CD4-positive, alpha-beta T cell treated with Interleukin-6 for 4 hours (primary cell): ENCODE measurements at regions not wholly inside any gene's neighbourhood (a gene's known extent, or its start where the extent isn't known, plus 50 kb on each side); places are given as distances from the start of the nearest gene placed in this dataset.

Experiments
- DNase-seq: peaks from one replicate; pipeline ENCODE4 v3.0.0-alpha.2; 2020; ENCODE audit warnings: mixed read lengths

DNA sequence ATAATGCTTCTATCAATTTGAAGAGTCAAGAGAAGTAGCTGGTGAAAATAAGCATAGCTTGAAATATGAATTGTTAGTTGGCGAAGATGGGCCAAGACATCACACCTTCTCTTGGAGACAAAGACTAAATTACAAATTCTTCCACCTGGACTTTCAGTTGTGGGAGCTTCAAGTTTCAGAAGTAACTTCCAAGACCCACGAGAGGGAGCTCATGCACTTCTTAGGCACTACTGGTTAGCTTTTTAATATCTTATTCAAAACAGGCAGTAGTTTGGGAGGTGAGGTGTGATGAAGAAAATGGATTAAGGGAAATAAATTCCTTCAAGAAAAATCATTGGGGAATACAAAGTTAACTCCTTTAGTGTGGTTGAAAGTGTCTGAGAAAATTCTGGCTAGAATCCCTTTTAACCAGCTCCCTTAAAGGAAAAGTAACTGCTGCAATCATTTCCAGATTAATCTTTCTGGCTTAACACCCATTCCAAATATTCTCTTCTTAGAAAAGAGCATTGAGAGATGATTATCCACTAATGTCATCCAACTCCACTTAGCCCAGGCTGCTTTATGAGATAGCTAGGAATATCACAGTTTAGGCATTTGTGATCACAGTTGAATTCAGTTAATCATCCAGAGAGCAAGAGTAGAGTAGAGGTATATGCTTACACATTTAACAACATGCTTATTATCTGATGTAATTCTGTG, 139.5 kb upstream of the DMRTA1 start:
- DNase-seq = no peak

DNA sequence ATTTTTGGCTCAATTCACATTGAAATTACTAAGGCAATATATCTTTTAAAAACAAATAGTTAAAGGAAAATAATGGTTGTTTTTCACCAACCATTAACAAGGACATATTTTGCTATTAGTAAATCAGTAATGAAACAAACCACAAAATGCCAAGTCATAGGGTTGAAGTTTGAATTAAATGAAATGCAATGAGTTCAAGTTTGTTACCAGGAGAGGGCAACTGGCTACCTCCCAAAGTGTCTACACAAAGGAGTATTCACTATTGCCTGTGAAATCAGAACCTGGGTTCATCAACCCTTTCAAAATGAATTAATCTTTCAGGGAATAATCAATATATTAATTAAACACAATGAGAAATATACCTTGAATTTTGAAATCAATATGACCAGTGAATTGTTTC, 138.4 kb upstream of the DMRTA1 start:
- no peak for DNase-seq

DNA sequence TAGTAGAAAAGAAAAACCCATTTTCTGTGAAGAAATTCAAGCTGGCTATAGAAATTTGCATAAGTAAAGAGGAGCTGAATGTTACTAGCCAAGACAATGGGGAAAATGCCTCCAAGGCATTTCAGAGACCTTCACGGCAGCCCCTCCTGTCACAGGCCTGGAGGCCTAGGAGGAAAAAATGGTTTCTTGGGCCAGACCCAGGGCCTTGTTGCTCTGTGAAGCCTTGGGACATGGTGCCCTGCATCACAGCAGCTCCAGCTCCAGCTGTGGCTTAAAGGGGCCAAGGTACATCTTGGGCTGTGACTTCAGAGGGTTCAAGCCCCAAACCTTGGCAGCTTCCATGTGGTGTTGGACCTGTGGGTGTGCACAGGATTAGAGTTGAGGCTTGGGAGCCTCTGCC, 130.0 kb upstream of the DMRTA1 start:
- no peak for DNase-seq

DNA sequence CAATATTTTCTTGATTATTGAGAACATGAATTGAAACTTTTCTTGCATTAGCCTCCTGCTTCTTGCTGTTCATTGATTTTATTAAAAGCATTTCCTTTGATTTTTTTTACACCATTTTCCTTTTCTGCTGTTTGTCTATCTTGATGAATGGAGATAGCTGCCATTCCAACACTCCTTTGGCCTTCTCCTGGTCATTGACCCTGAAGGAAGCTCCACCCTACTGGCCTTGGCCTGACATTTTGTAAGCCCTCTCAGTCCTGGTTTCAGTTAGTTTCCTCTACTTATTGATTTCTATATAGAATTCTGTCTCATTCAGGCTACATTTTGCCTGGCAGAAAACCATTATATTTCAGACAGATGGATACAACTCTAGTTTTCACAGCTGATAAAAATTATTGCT, 115.1 kb upstream of the DMRTA1 start:
- no peak for DNase-seq

DNA sequence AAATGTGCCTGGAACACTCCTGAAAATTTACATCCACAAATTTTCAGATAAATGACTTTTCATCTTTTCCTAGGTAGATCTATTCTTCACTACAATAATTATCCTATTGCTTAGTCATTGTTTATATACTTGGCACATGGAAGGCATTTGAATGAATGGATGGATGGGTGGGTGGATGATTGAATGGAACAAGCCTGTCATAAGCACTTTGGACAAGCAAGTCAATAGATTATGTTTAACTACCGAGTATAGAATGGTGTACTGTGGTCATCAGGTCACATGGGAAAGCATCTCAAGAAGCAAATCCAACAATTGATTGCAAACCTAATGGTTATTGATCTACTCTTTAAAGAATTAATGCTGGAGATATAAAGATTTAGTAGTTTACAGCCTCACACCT, 114.4 kb upstream of the DMRTA1 start:
- DNase-seq = no peak

DNA sequence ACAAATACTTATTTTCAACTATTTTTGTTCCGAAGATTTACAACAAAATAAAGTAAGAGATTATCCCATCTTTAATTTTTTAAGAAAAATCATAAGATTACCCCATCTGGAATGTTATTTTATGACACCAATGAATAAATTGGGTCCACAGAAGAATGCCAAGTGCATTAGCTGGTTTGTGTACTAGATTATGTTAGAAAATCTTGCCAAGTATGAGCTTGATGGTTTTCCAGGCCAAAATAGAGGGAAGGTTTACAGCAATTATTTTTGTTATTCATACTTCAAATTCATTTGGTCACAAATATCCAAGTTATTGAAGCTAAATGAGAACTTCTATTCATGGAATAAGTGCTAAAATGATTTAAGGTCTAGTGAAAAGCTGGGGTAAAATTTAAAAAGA, 109.4 kb upstream of the DMRTA1 start:
- no peak for DNase-seq

DNA sequence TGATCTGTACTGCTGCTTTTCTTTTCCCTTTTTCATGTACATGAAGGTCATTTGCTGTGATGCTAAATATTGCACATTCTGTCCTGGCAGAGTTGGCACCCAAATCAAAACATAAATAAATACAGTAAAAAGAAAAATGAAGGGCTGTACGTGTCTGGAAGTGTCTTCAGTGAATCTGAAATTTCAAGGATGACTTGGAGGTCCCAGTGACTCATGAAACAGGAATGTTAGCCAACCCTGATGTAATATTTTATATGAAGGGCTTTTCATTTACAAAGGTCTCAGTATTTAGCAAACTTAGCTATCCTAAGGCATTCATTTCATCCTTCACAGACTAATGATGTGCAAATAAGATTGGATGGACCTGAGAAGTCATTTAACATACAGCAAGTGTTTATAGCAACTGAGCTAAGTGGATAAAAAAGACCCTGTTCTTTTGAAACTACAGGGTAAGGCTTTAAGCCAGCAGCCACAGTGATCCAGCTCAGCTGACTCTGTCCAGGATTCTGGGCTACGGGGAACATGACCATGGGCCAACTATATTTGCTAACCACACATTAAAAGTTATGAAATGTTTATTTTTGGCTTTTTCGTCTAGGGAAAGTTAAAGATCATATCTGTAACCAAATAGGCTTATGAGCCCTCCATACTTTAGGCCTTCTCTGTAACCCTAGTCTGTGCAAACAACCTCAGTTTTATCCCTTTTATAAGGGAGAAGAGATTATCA, 104.0 kb upstream of the DMRTA1 start:
- DNase-seq = no peak

DNA sequence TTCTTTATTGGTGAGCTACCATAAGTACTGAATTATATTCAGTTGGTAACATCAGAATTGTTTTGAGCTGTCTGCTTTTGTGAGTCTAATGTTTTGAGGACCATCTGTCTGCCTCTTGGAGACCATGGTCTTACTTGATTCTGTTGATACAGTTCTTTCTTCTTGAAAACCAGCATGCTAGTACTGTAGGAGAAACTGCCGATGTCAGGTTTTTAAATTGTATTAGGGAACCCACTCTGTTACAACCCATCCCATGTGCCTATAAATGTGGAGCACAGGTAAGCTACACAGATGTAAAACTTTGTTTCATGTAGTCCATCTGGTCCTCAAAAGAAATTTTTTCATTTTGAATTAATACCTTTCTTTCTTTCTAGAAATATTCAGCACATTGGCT, 103.4 kb upstream of the DMRTA1 start:
- DNase-seq = no peak

DNA sequence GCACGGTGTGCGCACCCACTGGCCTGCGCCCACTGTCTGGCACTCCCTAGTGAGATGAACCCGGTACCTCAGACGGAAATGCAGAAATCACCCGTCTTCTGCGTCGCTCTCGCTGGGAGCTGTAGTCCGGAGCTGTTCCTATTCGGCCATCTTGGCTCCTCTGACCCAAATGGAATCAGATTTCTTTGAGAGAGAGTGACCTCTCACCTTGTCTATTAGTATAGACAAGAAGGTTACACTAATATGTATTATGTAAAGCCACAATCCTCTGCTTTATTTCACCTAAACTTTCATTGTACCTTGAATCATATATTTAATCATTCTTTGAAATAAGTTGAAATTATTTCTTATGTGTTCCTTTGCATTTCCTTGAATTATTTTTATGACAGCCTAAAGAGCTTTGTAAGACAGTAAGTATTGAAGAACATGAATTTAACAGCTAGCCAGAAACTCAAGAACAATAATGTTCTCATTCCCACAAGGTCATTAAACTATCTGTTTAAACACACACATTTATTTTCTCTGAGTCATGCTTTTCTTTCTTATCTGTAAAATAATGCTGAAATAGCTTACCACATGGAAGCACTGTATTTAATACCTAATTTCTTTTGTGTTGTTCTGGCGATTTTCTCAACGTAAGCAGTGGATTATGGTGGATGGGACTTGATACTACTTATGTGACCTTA, 91.8 kb upstream of the DMRTA1 start:
- DNase-seq = no peak

DNA sequence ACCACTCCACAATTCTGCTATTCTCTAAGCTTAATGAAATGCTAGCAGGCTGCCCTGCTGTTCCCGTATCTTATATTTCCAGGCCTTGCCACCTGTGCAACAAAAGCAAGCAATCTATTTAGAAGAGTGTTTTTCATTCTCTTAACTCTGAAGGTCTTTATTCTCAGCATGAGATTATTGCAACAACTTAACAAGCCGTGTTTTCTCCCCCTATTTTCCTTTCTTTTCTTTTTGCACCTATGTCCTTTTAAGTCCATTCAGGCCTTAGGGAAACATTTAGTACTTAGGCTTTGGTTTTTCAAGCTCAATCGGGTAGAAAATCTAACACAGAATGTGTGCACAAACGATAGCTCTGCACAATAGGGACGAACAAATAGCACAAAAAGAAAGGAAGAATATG, 89.6 kb upstream of the DMRTA1 start:
- DNase-seq = no peak

DNA sequence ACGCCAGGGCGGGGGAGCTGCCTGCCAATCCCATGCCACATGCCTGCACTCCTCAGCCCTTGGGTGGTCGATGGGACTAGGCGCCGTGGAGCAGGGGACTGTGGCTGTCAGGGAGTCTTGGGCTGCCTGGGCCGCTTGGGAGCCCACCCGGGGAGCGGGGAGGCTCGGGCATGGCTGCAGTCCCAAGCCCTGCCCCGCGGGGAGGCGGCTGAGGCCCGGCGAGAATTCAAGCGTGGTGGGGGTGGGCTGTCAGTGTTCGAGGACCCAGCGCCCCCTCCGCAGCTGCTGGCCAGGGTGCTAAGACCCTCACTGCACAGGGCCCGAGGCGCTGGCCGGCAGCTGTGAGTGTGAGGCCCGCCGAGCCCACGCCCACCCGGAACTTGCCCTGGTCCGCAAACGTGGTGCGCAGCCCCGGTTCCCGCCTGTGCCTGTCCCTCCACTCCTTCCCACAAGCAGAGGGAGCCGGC, 83.2 kb upstream of the DMRTA1 start:
- no peak for DNase-seq

DNA sequence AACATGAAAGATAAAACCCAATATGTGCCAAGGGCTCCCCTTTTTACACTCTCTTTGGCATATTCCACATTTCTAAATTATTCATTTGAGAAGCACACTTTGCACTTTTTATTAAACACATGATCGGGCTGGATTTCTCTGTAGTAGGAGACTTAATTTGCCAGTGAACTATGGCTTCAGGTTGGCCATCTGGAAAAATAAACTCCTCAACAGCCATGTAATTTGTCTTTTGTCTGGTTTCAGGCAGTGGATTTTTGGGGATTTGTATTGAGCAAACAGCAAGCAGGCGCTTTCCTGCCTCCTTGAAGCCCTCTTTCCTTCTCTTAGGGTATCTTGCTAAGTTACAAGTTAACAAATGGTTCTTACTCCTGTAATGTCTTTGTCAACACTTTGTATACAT, 73.0 kb upstream of the DMRTA1 start:
- DNase-seq = no peak

DNA sequence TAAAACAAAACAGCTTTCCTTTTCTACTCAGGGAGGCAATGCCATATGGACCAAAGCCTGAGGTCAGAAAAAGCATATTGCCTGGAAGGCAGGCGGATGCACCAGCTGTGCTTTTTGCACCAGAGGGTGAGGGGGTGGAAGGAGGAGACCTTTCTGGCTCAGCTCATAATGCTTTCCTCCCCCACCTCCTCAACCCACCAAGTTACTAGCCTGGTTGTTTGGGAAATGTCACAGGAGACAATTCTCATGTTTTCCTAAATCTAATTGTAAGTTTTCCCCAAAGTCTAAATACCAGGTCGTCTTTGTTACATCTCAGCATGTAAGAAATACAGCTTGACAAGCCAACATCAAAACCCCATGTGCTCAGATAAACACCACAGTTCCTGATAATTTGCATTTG, 72.6 kb upstream of the DMRTA1 start:
- DNase-seq = no peak

DNA sequence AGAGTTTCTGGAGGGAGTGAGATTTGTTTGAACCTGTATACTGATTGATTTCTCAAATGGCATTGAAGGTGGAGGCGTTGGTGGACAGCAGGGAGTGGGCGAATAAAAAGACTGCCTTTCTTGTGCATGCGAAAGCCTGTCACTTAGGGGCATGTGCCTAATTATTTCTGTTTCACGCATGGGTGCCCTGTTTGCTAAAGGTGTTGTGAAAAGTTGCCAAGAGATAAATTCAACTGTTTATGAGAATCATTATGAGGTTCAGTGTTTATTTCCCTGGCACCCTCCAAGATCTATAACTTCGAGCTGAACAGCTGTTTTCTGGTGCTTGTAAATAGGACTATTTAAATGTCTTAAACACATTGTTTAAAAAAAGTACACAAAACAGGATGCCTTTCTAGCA, 67.4 kb upstream of the DMRTA1 start:
- DNase-seq = no peak

DNA sequence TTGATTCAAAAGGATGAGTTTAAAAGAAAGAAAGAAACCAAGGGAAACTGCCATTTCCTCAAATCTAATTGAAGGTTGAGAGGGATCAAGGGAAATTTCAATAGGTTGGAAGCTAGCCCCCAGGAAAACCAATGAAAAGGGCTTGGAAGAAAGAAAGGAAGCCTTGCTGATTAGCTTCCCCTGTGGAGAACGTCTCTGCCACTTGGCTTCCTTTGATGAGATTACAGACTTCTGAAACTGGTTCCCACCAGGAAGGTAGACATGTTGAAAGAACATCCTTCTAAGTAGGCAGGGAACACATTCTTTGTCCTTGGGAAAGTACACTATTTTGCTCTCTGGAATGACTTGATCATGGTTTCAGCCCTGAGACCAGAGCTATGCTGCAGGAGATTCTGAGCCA, 65.5 kb upstream of the DMRTA1 start:
- no peak for DNase-seq

DNA sequence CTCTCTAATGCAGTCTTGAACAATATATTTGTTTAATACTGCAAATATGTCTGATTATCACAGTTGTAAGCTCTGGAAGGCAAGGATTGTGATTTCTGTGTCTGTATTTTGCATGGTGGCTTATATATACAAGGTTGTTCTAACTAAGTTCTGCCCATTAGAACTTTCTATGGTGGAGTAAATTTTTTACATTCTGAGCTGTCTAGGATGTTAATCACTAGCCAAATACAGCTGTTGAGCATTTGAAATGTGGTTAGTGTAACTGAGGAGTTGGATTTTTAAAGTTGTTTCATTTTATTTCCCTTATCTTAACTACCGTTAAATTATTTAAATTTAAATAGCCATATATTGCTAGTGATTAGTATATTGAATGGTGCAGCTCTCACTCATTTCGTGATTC, 64.3 kb upstream of the DMRTA1 start:
- no peak for DNase-seq

DNA sequence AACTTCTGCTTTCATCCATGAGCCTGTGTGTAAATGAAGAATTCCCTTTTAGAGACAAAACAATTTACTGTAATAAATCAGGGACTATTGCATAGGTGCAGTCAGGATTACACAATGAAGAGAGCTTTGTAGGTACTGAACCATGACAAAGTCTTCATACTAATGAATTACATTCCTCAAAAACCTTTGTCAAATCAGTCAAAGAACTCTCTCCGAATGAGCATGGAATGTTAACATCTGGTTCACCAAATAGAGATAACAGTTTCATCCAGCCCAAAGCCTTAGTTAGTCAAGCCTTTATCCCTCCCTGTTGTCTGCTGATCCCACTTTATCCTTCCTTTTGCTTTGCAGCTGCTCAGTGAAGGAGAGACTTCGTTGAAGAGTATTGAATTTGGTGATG, 62.9 kb upstream of the DMRTA1 start:
- no peak for DNase-seq

DNA sequence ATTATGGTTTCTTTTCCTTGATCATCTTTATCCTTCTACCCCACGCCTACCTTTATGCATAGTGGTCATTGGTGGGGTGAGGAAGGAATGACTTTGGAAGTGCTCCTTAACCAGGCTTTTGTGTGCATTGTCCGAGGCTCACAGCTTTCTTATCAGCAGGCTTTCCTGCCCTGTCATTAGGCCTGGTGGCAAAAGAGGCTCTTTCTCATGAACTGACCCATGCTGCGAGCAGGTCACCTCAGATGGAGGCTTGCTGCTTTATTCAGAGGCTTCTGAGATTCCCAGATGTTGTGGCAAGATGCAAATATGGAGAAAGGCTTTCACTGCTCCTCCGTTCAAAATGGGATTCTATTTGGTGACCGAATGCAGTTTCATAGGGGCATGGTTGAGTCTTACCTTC, 57.4 kb upstream of the DMRTA1 start:
- DNase-seq = no peak

DNA sequence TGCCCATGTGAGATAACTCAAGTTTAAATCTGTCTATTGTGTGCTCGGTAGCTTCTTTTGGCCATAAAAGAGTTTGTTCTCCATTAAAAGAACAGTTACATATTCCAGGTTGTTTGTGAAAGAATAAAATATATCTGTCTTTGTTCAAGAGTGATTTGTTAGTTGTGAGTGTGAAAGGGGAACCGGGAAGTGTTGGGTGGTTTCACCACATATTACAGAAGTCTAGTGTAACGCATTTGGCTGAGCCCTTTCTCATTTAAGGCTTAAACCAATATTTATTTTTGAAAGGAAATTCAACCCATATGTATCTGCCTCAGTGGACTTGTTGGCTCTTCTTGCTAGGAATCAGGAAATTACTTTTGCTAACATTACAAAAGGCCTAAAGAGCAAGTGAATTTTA, 54.1 kb upstream of the DMRTA1 start:
- no peak for DNase-seq

DNA sequence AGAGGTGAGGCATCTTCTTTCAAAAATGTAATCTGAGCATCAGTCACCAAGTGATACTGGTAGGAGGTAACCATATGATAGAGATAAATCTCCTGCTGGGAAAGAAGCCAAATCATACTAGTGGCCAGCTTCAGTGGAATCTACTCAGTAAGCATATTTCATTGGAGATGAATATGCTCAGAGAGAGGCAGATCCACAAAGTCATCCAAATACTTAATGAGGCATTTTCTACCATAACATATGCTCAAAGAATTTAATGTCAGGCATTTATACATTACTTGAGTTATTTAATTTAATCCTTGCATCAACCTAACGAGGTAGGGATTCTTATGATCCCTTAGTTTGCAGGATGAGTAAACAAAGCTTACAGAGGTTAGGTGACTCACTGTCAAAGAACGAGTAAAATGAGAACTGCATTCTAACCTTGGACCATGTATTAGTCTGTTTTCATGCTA, 50.9 kb upstream of the DMRTA1 start:
- DNase-seq = no peak
